ENCODE measurements at regions not wholly inside any gene's neighbourhood (a gene's known extent, or its start where the extent isn't known, plus 50 kb on each side); places are given as distances from the start of the nearest gene placed in this dataset.

GRCh38 chr9:103881419-103881818, 212.7 kb upstream of the SMC2 start:
- Histone ChIP-seq H4K20me1 (replicated peaks in 1 of 2; ENCODE audit: control insufficient read depth in 1 of 2, insufficient read depth in 2 of 2, low read length in 2 of 2) (no peaks in the 10 kb centered on the region), H3K23me2 (ENCODE audit: low read depth, low read length) (no peaks in the 10 kb centered on the region), H4K91ac (replicated peaks; ENCODE audit: insufficient read length, low read length) (no peak overlapping the region), H3K18ac (ENCODE audit: extremely low read depth, low read length) (no peak overlapping the region), H2BK15ac (ENCODE audit: low read length) (no peak overlapping the region), H4K8ac (ENCODE audit: extremely low read depth, insufficient read depth, low read length) (no peak overlapping the region), H3K9ac (replicated peaks in 1 of 4; ENCODE audit: extremely low read depth in 1 of 4, low read depth in 3 of 4, low read length in 3 of 4) (no peak overlapping the region), H2BK20ac (ENCODE audit: low read length) (no peak overlapping the region), H3K4me3 (ENCODE audit: extremely low read depth in 1 of 4, insufficient read depth in 2 of 4, low read depth in 3 of 4, low read length in 4 of 4) (no peak overlapping the region), H3K79me1 (ENCODE audit: low read depth, low read length) (no peaks in the 10 kb centered on the region), H2AK5ac (ENCODE audit: low read depth, low read length) (no peak overlapping the region), H2AFZ (ENCODE audit: low read length) (no peak overlapping the region), H3K14ac (ENCODE audit: insufficient read length) (no peak overlapping the region), H3K56ac (replicated peaks; ENCODE audit: insufficient read length, low read depth, low read length) (no peak overlapping the region), H3K4me2 (ENCODE audit: insufficient read depth in 1 of 2, low read depth in 2 of 2, low read length in 2 of 2) (no peak overlapping the region), H3K36me3 (ENCODE audit: control insufficient read depth in 2 of 4, insufficient read depth in 4 of 4, low read length in 3 of 4) (no peaks in the 10 kb centered on the region), H3K27ac (ENCODE audit: low read depth, low read length) (no peak overlapping the region), H2BK120ac (replicated peaks; ENCODE audit: low read depth, low read length) (no peak overlapping the region), H3K27me3 (replicated peaks in 1 of 4; ENCODE audit: control insufficient read depth in 3 of 4, extremely low read depth in 1 of 4, insufficient read depth in 3 of 4, low read length in 3 of 4) (no peaks in the 10 kb centered on the region), H4K5ac (ENCODE audit: insufficient read length, low read depth, low read length) (no peak overlapping the region), H3K4ac (replicated peaks; ENCODE audit: insufficient read length, low read depth, low read length) (no peak overlapping the region), H3K79me2 (ENCODE audit: control insufficient read depth in 1 of 2, insufficient read depth in 2 of 2, low read length in 2 of 2) (no peaks in the 10 kb centered on the region), H2BK12ac (ENCODE audit: low read depth, low read length) (no peak overlapping the region), H3K4me1 (replicated peaks in 1 of 4; ENCODE audit: control insufficient read depth in 3 of 4, insufficient read depth in 4 of 4, low read length in 3 of 4) (no peaks in the 10 kb centered on the region), H2BK5ac (ENCODE audit: low read depth, low read length) (no peak overlapping the region), H3K23ac (ENCODE audit: insufficient read length) (no peak overlapping the region), H3K9me3 (ENCODE audit: insufficient read depth in 2 of 2, low read depth in 1 of 2, low read length in 1 of 2) (no peaks in the 10 kb centered on the region)
- ChIA-PET POLR2A (ENCODE audit: partially characterized antibody) (no interaction called here), CTCF (ENCODE audit: partially characterized antibody) (no interaction called here)
- no peak for DNase-seq (ENCODE audit: low read depth in 1 of 2, low spot score in 2 of 2)
- no peak for FAIRE-seq
- 92% methylated on average over 2 of the region's 2 CpGs; no CpG with 5 or more reads in 1 of the 2 experiments for WGBS, 2 experiments (ENCODE audit: extremely low coverage in 1 of 2, insufficient coverage in 1 of 2, insufficient read length in 1 of 2, insufficient replicate concordance in 2 of 2, low coverage in 1 of 2, low lambda C conversion rate in 2 of 2, missing lambda C conversion rate in 1 of 2)
- no peak for TF ChIP-seq RFX5 (IDR thresholded peaks at IDR 0.05; ENCODE audit: borderline replicate concordance, low read depth, low read length)
- no peak for TF ChIP-seq KDM1A (IDR thresholded peaks at IDR 0.05; ENCODE audit: borderline replicate concordance, low read length)
- TF ChIP-seq MAX (IDR thresholded peaks at IDR 0.05): no peak
- TF ChIP-seq KDM5A (IDR thresholded peaks at IDR 0.05; ENCODE audit: low read length): no peak
- TF ChIP-seq SP1 (IDR thresholded peaks at IDR 0.05; ENCODE audit: low read depth, low read length): no peak
- TF ChIP-seq EZH2 (IDR thresholded peaks at IDR 0.05; ENCODE audit: low read depth, low read length, severe bottlenecking): no peak
- no peak for TF ChIP-seq TAF7 (optimal IDR thresholded peaks at IDR 0.05; ENCODE audit: borderline replicate concordance, low read depth, low read length)
- TF ChIP-seq FOSL1 (IDR thresholded peaks at IDR 0.05; ENCODE audit: insufficient read depth, low read depth, low read length): no peak
